Smooth muscle cell (in vitro differentiated cells): ENCODE measurements at regions not wholly inside any gene's neighbourhood (a gene's known extent, or its start where the extent isn't known, plus 50 kb on each side); places are given as distances from the start of the nearest gene placed in this dataset.

Experiments
- DNase-seq: peaks from one replicate; lab custom pipeline; 2025; ENCODE audit not compliant: unreplicated experiment; lab: John Stamatoyannopoulos, UW
- H2AFZ ChIP-seq: fragments of 200-600 bp; sonication (generic); 2 replicates; pipeline ENCODE4 v1.6.0; 2016; ENCODE audit warnings: antibody characterized with exemption, low read depth, mild to moderate bottlenecking
- H3F3A ChIP-seq: fragments of 200-600 bp; sonication (generic); 2 replicates; pipeline ENCODE4 v1.6.0; 2017; ENCODE audit warnings: antibody characterized with exemption, low read depth
- H3K27ac ChIP-seq: fragments of 200-600 bp; sonication (generic); 2 replicates; pipeline ENCODE4 v1.5.1; 2016; ENCODE audit warnings: low read depth, mild to moderate bottlenecking
- H3K27me3 ChIP-seq: fragments of 200-600 bp; sonication (generic); 2 replicates; pipeline ENCODE4 v1.6.1; 2016; ENCODE audit warnings: low read depth, mild to moderate bottlenecking
- H3K36me3 ChIP-seq: fragments of 200-600 bp; sonication (generic); 2 replicates; pipeline ENCODE4 v1.5.1; 2016; ENCODE audit warnings: low read depth
- H3K4me1 ChIP-seq: fragments of 200-600 bp; sonication (generic); 2 replicates; pipeline ENCODE4 v1.5.1; 2016; ENCODE audit warnings: low read depth
- H3K4me2 ChIP-seq: fragments of 200-600 bp; sonication (generic); 2 replicates; pipeline ENCODE4 v1.6.0; 2016; ENCODE audit warnings: mild to moderate bottlenecking
- H3K4me3 ChIP-seq: fragments of 200-600 bp; sonication (generic); 2 replicates; pipeline ENCODE4 v1.5.1; 2016; ENCODE audit warnings: mild to moderate bottlenecking
- H3K79me2 ChIP-seq: fragments of 200-600 bp; sonication (generic); 2 replicates; pipeline ENCODE4 v1.6.0; 2016; ENCODE audit warnings: low read depth, mild to moderate bottlenecking
- H3K9ac ChIP-seq: fragments of 200-600 bp; sonication (generic); 2 replicates; pipeline ENCODE4 v1.6.0; 2016; ENCODE audit warnings: low read depth
- H3K9me3 ChIP-seq: fragments of 200-600 bp; sonication (generic); replicated peaks from 2 replicates; pipeline ENCODE4 v1.5.1; 2016; ENCODE audit warnings: low read depth
- H4K20me1 ChIP-seq: fragments of 200-600 bp; sonication (generic); 2 replicates; pipeline ENCODE4 v1.6.0; 2016; ENCODE audit warnings: low read depth
- WGBS: methylation state at CpG from one replicate; pipeline ENCODE4 v1.1.7; 2016; ENCODE audit warnings: low lambda C conversion rate; 5-methylcytosine and 5-hydroxymethylcytosine counted together
- TF ChIP-seq, protein P1 (sequence below): fragments of 200-600 bp; sonication (generic); IDR thresholded peaks from 2 replicates; pipeline ENCODE4 v1.5.1; 2017; ENCODE audit warnings: borderline replicate concordance, mild to moderate bottlenecking, antibody characterized with exemption; ENCODE audit not compliant: insufficient read depth, poor library complexity, severe bottlenecking

DNA sequence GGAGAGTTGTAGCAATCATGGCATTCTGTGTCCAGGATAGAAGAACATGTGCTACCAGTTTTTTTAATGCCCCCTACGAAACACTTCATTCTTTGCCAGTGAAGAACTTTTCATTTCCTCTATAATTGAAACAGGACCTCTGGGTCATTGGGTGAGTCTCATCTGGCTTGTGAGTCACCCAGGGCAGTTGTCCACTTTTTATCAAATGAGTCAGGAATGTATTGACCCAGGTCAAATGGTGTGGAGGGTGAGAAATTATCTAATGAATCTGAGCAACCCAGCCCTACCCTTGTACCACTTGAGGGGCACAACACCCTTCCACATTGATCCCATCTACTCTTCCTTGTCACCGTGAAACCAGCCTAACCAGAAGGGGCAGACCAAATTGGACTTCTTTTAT is 417.3 kb upstream of the PROX1 start:
- Histone ChIP-seq H3K27me3 (no peaks in the 10 kb centered on the region), H3K36me3 (no peaks in the 10 kb centered on the region), H3K9ac (no peak overlapping the region), H2AFZ (no peak overlapping the region), H3K4me3 (no peak overlapping the region), H3K9me3 (no peaks in the 10 kb centered on the region), H4K20me1 (no peaks in the 10 kb centered on the region), H3K4me2 (no peak overlapping the region), H3K27ac (no peak overlapping the region), H3F3A (no peaks in the 10 kb centered on the region), H3K4me1 (no peaks in the 10 kb centered on the region), H3K79me2 (no peaks in the 10 kb centered on the region)
- DNase-seq, result no peak
- TF ChIP-seq, protein P1, sequence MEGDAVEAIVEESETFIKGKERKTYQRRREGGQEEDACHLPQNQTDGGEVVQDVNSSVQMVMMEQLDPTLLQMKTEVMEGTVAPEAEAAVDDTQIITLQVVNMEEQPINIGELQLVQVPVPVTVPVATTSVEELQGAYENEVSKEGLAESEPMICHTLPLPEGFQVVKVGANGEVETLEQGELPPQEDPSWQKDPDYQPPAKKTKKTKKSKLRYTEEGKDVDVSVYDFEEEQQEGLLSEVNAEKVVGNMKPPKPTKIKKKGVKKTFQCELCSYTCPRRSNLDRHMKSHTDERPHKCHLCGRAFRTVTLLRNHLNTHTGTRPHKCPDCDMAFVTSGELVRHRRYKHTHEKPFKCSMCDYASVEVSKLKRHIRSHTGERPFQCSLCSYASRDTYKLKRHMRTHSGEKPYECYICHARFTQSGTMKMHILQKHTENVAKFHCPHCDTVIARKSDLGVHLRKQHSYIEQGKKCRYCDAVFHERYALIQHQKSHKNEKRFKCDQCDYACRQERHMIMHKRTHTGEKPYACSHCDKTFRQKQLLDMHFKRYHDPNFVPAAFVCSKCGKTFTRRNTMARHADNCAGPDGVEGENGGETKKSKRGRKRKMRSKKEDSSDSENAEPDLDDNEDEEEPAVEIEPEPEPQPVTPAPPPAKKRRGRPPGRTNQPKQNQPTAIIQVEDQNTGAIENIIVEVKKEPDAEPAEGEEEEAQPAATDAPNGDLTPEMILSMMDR, result no peak
- WGBS, result 50% methylated on average over 2 of the region's 2 CpGs

DNA sequence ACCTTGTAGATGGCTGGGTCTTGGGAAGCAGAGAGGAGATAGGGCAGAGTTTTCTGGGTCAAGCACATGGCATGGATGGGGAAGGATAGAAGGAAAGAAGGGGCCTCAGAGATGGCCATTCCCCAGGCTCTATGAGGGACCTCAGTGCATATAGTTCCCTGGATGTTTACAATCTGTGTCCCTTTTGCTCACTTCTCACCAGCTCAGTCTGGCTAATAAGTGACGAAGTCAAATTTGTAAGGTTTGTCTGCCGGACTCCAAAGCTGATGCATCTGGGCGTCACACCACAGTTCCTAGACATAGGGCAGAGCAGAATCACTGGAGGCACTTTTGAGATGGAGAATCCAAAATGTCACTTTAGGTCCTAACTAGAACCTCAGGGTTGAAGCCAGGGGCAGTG is 416.4 kb upstream of the PROX1 start:
- no peaks in the 10 kb centered on the region for H3F3A ChIP-seq
- no peak overlapping the region for H3K27ac ChIP-seq
- no peak overlapping the region for H3K4me2 ChIP-seq
- H3K9me3 ChIP-seq, result no peaks in the 10 kb centered on the region
- 95% methylated on average over 3 of the region's 3 CpGs for WGBS
- H3K9ac ChIP-seq, result no peak overlapping the region
- no peak overlapping the region for H3K4me3 ChIP-seq
- no peak for DNase-seq
- H2AFZ ChIP-seq, result no peak overlapping the region
- H4K20me1 ChIP-seq, result no peaks in the 10 kb centered on the region
- no peaks in the 10 kb centered on the region for H3K27me3 ChIP-seq
- no peaks in the 10 kb centered on the region for H3K4me1 ChIP-seq
- H3K36me3 ChIP-seq, result no peaks in the 10 kb centered on the region
- no peaks in the 10 kb centered on the region for H3K79me2 ChIP-seq
- TF ChIP-seq, protein P1, result no peak

DNA sequence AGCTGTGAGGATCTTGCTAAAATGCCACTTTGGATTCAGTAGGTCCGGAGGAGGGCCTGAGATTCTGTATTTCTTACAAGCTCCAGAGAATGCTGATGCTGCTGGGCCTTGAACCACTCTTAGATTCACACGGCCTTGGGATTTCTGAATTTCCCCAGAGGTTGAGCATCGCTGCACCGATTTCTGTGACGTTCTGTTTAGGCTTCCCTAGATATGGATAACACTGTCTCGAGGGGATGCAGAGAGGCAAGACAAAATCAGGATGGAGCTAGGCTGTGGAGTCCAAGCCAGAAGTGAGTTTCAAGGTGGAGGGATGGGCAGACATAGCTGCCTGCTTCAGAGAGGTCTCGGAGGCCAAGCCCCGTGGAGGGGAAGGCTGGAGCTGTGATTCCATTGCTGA is 415.9 kb upstream of the PROX1 start:
- H3K27ac ChIP-seq, result no peak overlapping the region
- H3K4me3 ChIP-seq, result no peak overlapping the region
- no peaks in the 10 kb centered on the region for H3K4me1 ChIP-seq
- H3K4me2 ChIP-seq, result no peak overlapping the region
- no peaks in the 10 kb centered on the region for H3K9me3 ChIP-seq
- H3K9ac ChIP-seq, result no peak overlapping the region
- H3K36me3 ChIP-seq, result no peaks in the 10 kb centered on the region
- DNase-seq, result no peak
- no peaks in the 10 kb centered on the region for H3K79me2 ChIP-seq
- H4K20me1 ChIP-seq, result no peaks in the 10 kb centered on the region
- no peaks in the 10 kb centered on the region for H3K27me3 ChIP-seq
- no peak overlapping the region for H2AFZ ChIP-seq
- TF ChIP-seq, protein P1, result no peak
- WGBS, result 97% methylated on average over 8 of the region's 8 CpGs
- H3F3A ChIP-seq, result no peaks in the 10 kb centered on the region

DNA sequence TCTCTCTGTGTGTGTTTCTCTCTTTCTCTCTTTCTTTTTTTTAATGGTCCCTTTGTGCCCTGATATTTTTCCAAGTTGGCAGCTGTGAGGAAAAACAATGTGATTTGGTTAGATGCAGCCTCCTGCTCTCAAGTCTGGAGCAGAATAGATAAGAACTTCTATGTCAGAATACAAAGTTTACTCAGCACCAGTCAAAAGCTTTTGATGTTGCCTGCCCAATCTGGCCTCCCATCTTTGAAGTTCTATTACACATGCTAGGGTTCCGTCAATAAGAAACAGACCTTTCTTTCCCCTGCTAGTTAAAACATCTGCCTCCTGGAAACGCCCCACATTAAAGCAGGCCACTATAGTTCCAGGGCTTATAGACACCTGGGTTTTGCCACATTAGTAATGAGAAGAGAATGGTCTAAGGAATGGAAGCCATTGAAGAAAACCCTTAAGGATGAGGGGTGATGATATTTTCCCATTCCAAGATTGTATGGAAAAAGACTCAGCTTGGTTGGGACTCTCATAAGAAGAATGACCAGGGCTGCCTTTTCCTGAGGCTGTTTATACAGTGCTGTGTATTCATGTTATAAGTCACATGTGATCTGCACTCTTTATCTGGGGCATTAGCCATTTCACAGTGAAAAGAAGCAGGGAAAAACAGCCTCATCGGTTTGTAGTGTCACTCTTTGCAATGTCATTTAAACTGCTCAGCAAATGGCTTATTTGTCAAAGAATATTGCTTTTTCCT is 414.7 kb upstream of the PROX1 start:
- Histone ChIP-seq H3K36me3 (no peaks in the 10 kb centered on the region), H3K9ac (no peak overlapping the region), H3K4me2 (no peak overlapping the region), H4K20me1 (no peaks in the 10 kb centered on the region), H3K9me3 (no peaks in the 10 kb centered on the region), H3F3A (no peaks in the 10 kb centered on the region), H3K27me3 (no peaks in the 10 kb centered on the region), H2AFZ (no peak overlapping the region), H3K4me1 (no peaks in the 10 kb centered on the region), H3K79me2 (no peaks in the 10 kb centered on the region), H3K27ac (no peak overlapping the region), H3K4me3 (no peak overlapping the region)
- WGBS, result 49% methylated on average over 3 of the region's 3 CpGs
- no peak for DNase-seq
- TF ChIP-seq, protein P1, result no peak
